Activated T-cell treated with anti-CD3 and anti-CD28 coated beads, Interleukin-2, amount 50 U/mL, for 24 hours (primary cell): ENCODE measurements at regions not wholly inside any gene's neighbourhood (a gene's known extent, or its start where the extent isn't known, plus 50 kb on each side); places are given as distances from the start of the nearest gene placed in this dataset.
"Not testable (repeated sequence)": the region's sequence is repeated elsewhere in the genome, so short reads cannot be mapped to it uniquely, and the experiment has no call there.

Experiments
- DNase-seq: peaks from one replicate; pipeline ENCODE4 v3.0.0-alpha.2; 2020
- H3K27ac Mint-ChIP-seq: 2 replicates; pipeline ENCODE4 v1.8.0; 2020; ENCODE audit warnings: mild to moderate bottlenecking, mixed read lengths
- H3K27me3 Mint-ChIP-seq: 2 replicates; pipeline ENCODE4 v1.8.0; 2020; ENCODE audit warnings: mixed read lengths
- H3K36me3 Mint-ChIP-seq: 2 replicates; pipeline ENCODE4 v1.8.0; 2020; ENCODE audit warnings: low read depth, mixed read lengths
- H3K4me1 Mint-ChIP-seq: 2 replicates; pipeline ENCODE4 v1.8.0; 2020; ENCODE audit warnings: low read depth, mixed read lengths
- H3K4me3 Mint-ChIP-seq: 2 replicates; pipeline ENCODE4 v1.8.0; 2020; ENCODE audit warnings: mild to moderate bottlenecking, moderate library complexity, mixed read lengths
- H3K9me3 Mint-ChIP-seq: 2 replicates; pipeline ENCODE4 v1.8.0; 2020; ENCODE audit warnings: mixed read lengths

DNA sequence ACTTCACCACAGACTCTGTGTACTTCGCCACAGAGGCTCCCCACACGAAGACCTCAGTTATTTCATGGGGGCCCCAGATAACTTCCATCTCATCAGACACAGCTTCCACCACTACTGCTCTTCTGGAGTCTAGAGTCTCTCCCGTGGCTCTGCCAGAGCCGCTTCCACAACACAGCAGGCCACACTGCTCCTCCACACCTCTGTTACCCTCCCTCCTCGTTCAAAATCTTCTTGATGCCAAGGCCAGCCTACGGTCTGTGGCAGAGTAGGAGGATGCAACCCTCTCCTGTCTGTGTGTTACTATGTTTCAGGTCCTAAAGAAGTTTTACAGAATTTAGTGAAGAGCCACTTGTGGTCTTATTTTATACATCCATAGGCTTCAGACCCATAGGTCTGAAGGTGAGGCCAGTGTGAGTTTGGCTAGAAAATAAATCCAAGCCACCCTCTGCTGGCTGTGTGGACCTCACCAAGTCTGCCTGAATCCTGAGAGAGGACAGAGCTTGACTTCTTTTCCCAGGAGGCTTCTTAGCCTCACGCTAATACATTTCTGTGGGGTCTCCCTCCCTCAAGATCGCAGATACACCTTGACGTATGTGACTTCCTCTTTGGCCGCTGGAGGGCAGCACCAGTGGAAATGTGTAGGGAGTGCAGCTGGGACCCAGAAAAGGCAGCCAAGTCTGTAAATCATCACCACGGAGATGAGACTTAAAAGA, 197.7 kb downstream of the FAXC start:
- Mint-ChIP-seq H3K36me3 (no peaks in the 10 kb centered on the region), H3K4me3 (no peak overlapping the region), H3K27ac (no peak overlapping the region), H3K4me1 (no peaks in the 10 kb centered on the region), H3K27me3 (peaks cover 14% of the 10 kb centered on the region), H3K9me3 (no peaks in the 10 kb centered on the region)
- DNase-seq = peak; percentile 48

- Mint-ChIP-seq H3K27me3 (peaks cover 22% of the 10 kb centered on the region), H3K4me3 (no peak overlapping the region), H3K9me3 (no peaks in the 10 kb centered on the region), H3K27ac (no peak overlapping the region), H3K36me3 (no peaks in the 10 kb centered on the region), H3K4me1 (no peaks in the 10 kb centered on the region)
- no peak for DNase-seq
Measured at GRCh38 chr6:99148761-99149160, 200.7 kb downstream of the FAXC start.

DNA sequence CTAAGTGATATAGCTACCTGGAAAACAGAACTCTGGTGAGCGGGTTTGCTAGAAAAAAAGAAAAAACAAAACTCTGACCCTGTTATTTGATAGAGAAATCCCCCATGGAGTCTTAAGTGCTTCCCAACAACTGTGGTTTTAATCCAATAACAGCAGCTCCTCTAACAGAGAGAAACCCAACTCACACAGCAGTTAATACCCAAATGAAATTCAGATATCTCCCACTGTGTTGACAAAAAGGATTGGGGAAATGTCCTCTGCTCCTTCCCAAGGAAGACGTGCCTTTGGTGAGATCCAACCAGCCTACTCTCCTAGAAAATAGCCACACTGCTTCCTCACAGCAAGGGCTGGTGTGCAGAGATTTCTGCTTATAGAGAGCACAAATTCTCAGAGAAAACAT, 200.4 kb upstream of the FBXL4 start:
- Mint-ChIP-seq H3K4me3 (no peak overlapping the region), H3K9me3 (no peaks in the 10 kb centered on the region), H3K27me3 (peaks cover 19% of the 10 kb centered on the region), H3K27ac (no peak overlapping the region), H3K4me1 (no peaks in the 10 kb centered on the region), H3K36me3 (no peaks in the 10 kb centered on the region)
- DNase-seq = no peak

GRCh38 chr6:99147206-99147605, 199.5 kb upstream of the FBXL4 start:
- H3K27ac Mint-ChIP-seq = no peak overlapping the region
- H3K4me1 Mint-ChIP-seq = no peaks in the 10 kb centered on the region
- no peak for DNase-seq
- no peak overlapping the region for H3K4me3 Mint-ChIP-seq
- H3K9me3 Mint-ChIP-seq = no peaks in the 10 kb centered on the region
- H3K36me3 Mint-ChIP-seq = no peaks in the 10 kb centered on the region
- peaks cover 13% of the 10 kb centered on the region for H3K27me3 Mint-ChIP-seq

DNA sequence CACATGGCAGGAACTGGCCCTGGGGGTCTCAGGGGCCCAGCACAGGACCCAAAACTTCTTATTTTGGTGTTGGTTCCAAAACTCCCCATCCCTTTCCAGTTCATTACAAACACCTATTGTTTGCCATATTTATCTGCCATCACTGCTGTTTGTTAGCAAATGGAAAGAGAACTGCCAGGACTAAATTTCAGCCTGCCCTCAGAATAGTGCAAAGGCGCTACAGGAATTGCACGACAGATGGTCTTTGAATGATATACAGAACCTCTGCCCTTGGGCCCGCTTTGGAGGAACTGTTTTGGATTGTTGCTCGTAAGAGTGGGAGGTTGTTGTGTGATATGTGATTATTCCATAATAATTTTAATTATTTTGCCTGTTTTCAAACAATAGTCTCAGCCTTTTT, 199.0 kb upstream of the FBXL4 start:
- H3K9me3 Mint-ChIP-seq = no peaks in the 10 kb centered on the region
- H3K4me3 Mint-ChIP-seq = no peak overlapping the region
- H3K27me3 Mint-ChIP-seq = peaks cover 11% of the 10 kb centered on the region
- H3K27ac Mint-ChIP-seq = no peak overlapping the region
- no peak for DNase-seq
- H3K4me1 Mint-ChIP-seq = no peaks in the 10 kb centered on the region
- H3K36me3 Mint-ChIP-seq = no peaks in the 10 kb centered on the region

GRCh38 chr6:99145738-99146137, 198.0 kb upstream of the FBXL4 start:
- Mint-ChIP-seq H3K36me3 (no peaks in the 10 kb centered on the region), H3K4me3 (no peak overlapping the region), H3K27ac (no peak overlapping the region), H3K27me3 (peaks cover 8% of the 10 kb centered on the region), H3K4me1 (no peaks in the 10 kb centered on the region), H3K9me3 (no peaks in the 10 kb centered on the region)
- no peak for DNase-seq

DNA sequence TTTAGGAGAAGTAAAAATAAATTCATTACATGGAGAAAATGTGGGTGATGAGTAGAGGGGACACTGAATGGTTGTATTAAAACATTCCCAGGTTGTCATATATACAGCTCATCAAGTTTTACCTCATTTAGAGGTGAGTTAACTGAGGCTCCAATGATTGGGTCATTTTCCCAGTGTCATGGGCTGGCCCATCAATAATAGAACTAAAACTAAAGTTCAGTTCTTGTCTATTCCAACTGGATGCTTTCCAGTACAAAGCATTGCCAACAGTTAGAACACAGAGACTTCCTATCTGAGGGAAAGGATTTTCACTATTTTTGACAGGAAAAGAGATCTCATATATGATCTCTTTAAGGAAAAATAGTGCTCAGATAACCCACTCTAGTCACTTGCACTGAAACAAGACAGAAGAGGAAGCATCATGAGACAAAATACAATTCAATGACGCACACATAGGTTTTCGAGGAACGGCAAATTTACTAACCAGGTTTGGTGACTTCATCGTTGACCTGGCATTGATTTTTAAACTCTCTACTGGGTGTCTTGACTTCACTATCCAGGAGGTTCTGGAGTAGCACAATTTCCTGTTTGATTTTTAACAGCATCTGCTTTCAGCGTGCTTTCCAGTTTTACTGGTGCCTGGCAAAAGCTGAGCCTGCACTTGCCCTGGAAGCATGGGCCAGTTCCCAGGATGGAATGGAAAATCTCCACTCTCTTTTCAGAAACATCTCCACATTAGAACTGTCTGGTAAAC, 195.5 kb upstream of the FBXL4 start:
- no peaks in the 10 kb centered on the region for H3K4me1 Mint-ChIP-seq
- no peak overlapping the region for H3K4me3 Mint-ChIP-seq
- no peaks in the 10 kb centered on the region for H3K36me3 Mint-ChIP-seq
- DNase-seq = no peak
- peaks cover 8% of the 10 kb centered on the region for H3K27me3 Mint-ChIP-seq
- H3K27ac Mint-ChIP-seq = no peak overlapping the region
- H3K9me3 Mint-ChIP-seq = no peaks in the 10 kb centered on the region

DNA sequence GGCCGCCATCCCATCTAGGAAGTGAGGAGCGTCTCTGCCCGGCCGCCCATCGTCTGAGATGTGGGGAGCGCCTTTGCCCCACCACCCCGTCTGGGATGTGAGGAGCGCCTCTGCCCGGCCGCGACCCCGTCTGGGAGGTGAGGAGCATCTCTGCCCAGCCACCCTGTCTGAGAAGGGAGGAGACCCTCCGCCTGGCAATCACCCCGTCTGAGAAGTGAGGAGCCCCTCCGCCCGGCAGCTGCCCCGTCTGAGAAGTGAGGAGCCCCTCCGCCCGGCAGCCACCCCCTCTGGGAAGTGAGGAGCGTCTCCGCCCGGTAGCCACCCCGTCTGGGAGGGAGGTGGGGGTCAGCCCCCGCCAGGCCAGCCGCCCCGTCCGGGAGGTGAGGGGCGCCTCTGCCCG, 194.2 kb upstream of the FBXL4 start:
- H3K9me3 Mint-ChIP-seq, H3K36me3 Mint-ChIP-seq, DNase-seq, H3K4me1 Mint-ChIP-seq, H3K4me3 Mint-ChIP-seq, H3K27ac Mint-ChIP-seq: not testable (repeated sequence)
- H3K27me3 Mint-ChIP-seq = peaks cover 10% of the 10 kb centered on the region

DNA sequence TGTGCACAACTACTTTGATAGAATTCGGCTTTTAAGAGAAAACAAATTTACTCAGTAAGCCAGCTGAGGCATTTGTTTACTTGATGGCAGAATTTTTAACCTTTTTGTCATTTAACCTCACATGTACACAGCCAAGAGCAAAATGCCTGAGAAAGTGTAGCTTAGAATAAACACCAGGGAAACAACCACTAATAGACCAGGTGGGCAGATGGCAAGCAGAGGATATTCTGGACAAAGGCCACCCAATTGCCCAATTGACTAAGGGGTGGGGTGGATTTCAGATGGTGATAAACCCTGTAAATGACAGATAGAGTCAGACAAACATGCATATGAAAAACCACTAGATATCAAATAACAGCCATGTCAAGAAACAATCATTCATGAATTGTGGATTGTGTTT, 190.7 kb upstream of the FBXL4 start:
- no peak overlapping the region for H3K27ac Mint-ChIP-seq
- H3K4me1 Mint-ChIP-seq = no peaks in the 10 kb centered on the region
- no peak for DNase-seq
- peaks cover 8% of the 10 kb centered on the region for H3K27me3 Mint-ChIP-seq
- no peak overlapping the region for H3K4me3 Mint-ChIP-seq
- no peaks in the 10 kb centered on the region for H3K9me3 Mint-ChIP-seq
- no peaks in the 10 kb centered on the region for H3K36me3 Mint-ChIP-seq

DNA sequence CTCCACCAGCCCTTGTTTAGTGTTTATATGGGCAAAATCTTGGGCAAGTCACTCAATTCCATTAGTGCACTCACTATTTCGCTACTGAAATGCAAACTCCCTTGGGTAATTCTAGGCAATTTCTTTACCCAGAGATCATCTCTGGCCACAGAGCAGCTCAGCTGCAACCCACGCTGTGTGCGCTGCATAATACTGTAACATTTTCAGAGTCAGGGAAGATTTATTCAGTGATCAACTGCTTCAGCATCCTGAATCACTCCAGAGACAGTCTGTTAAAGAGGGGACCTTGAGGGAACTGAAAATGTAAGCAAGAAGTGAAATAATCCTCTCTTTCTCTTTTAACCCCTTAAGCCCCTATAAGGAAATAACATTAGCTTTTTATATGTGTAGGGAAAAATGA, 189.6 kb upstream of the FBXL4 start:
- no peaks in the 10 kb centered on the region for H3K9me3 Mint-ChIP-seq
- no peak for DNase-seq
- H3K27ac Mint-ChIP-seq = no peak overlapping the region
- no peak overlapping the region for H3K4me3 Mint-ChIP-seq
- no peaks in the 10 kb centered on the region for H3K4me1 Mint-ChIP-seq
- H3K36me3 Mint-ChIP-seq = no peaks in the 10 kb centered on the region
- peaks cover 8% of the 10 kb centered on the region for H3K27me3 Mint-ChIP-seq

DNA sequence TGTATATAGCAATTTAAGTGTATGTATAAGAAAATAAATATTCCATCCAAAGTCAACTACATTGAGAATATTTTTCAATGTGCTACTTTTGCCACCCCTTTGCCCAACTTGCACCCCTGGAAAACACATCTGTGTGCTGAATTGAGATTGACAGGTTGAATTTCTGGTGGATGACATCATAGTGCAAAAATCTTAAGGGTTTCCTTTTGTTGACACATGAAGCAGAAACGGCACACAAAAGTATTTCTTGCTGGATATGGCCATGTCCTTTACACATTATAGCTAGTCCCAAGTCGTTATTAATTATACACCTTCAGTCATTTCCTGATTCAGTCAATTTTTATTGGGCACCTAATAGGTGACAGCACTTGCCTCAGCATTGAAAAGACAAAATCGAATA, 188.7 kb upstream of the FBXL4 start:
- H3K36me3 Mint-ChIP-seq = no peaks in the 10 kb centered on the region
- no peak overlapping the region for H3K27ac Mint-ChIP-seq
- H3K4me3 Mint-ChIP-seq = no peak overlapping the region
- H3K9me3 Mint-ChIP-seq = no peaks in the 10 kb centered on the region
- H3K4me1 Mint-ChIP-seq = no peaks in the 10 kb centered on the region
- DNase-seq = no peak
- peaks cover 8% of the 10 kb centered on the region for H3K27me3 Mint-ChIP-seq

DNA sequence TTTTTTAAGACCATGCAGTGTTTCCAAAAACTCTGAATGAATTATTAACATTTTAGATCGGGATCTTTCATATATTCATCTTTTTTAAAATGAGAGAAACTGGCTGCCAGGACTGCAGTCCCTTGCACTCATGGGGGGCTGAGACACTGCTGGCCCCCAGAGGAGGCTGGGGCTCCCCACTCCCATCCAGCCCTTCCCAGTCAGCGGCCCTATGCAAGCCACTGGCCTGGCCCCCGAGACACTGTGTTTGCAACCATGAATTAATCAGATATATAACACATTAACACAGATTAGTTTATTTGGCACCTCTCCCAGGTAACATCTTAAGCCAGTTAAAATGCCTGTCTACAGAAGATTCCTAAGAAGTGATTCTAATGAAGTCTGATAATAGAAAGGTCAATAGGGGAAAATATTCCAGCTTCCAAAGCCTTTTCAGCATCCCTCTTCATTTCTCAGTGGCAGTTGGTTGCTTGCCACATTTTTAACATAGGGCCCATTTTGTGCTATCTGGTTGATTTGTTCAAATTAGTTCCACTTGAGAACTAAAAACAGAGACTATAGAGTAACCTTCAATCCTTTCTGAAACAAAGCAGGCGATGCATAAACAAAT, 184.4 kb upstream of the FBXL4 start:
- Mint-ChIP-seq H3K4me1 (no peaks in the 10 kb centered on the region), H3K4me3 (no peak overlapping the region), H3K36me3 (no peaks in the 10 kb centered on the region), H3K9me3 (no peaks in the 10 kb centered on the region), H3K27me3 (peaks cover 6% of the 10 kb centered on the region), H3K27ac (no peak overlapping the region)
- no peak for DNase-seq

- Mint-ChIP-seq H3K4me3 (no peak overlapping the region), H3K36me3 (no peaks in the 10 kb centered on the region)
Measured at GRCh38 chr6:99130897-99131873, 183.4 kb upstream of the FBXL4 start.

DNA sequence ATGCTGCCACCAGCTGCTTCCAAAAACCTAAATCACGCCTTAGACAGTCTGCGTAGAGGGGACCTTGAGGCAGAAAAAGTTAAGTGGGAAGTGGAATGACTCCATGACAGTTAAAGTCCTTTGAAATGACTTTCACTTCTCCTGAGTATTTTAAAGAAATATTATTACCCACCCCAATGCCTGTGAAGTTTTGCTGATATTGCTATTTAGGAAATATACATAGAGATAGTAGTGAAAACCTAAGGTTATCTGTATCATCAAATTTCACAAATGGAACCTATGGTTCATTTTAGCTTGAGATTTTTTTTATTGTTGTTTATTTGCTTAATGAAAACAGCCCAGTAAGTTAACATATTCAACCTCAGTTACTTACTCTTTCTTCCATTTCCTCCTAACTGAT, 182.1 kb upstream of the FBXL4 start:
- no peak overlapping the region for H3K27ac Mint-ChIP-seq
- peaks cover 2% of the 10 kb centered on the region for H3K27me3 Mint-ChIP-seq
- no peaks in the 10 kb centered on the region for H3K4me1 Mint-ChIP-seq
- no peaks in the 10 kb centered on the region for H3K9me3 Mint-ChIP-seq
- DNase-seq = no peak
- no peak overlapping the region for H3K4me3 Mint-ChIP-seq
- H3K36me3 Mint-ChIP-seq = no peaks in the 10 kb centered on the region

More at GRCh38 chr6:99130897-99131873, 183.4 kb upstream of the FBXL4 start:
- peaks cover 5% of the 10 kb centered on the region for H3K27me3 Mint-ChIP-seq
- no peak for DNase-seq
- no peak overlapping the region for H3K27ac Mint-ChIP-seq
- H3K9me3 Mint-ChIP-seq = no peaks in the 10 kb centered on the region
- H3K4me1 Mint-ChIP-seq = no peaks in the 10 kb centered on the region
